HG02852 (cell line): ENCODE measurements at regions not wholly inside any gene's neighbourhood (a gene's known extent, or its start where the extent isn't known, plus 50 kb on each side); places are given as distances from the start of the nearest gene placed in this dataset.
"Not testable (repeated sequence)": the region's sequence is repeated elsewhere in the genome, so short reads cannot be mapped to it uniquely, and the experiment has no call there.

Experiments
- ATAC-seq: cut with Tn5 transposase; IDR thresholded peaks from one replicate; pipeline ENCODE4 v1.9.1; 2021; ENCODE audit warnings: mild to moderate bottlenecking, moderate library complexity; ENCODE audit not compliant: unreplicated experiment

- no peak for ATAC-seq
Observed at GRCh38 chr17:53765609-53766008, 57.1 kb upstream of the KIF2B start.

- ATAC-seq: no peak
Observed at GRCh38 chr17:53765129-53765528, 57.6 kb upstream of the KIF2B start.

GRCh38 chr17:53757559-53757958 lies 65.2 kb upstream of the KIF2B start:
- ATAC-seq: no peak

- not testable (repeated sequence) for ATAC-seq
Observed at GRCh38 chr17:53757116-53757515, 65.6 kb upstream of the KIF2B start.

- ATAC-seq: no peak
Observed at GRCh38 chr17:53749178-53749577, 73.5 kb upstream of the KIF2B start.

GRCh38 chr17:53748159-53748820 lies 74.4 kb upstream of the KIF2B start:
- not testable (repeated sequence) for ATAC-seq

- no peak for ATAC-seq
Observed at GRCh38 chr17:53740312-53740711, 82.4 kb upstream of the KIF2B start.

GRCh38 chr17:53736516-53737240 lies 86.0 kb upstream of the KIF2B start:
- no peak for ATAC-seq

- ATAC-seq: no peak
Observed at GRCh38 chr17:53724726-53725125, 98.0 kb upstream of the KIF2B start.

GRCh38 chr17:53722407-53722806 lies 100.3 kb upstream of the KIF2B start:
- ATAC-seq: no peak

- no peak for ATAC-seq
Observed at GRCh38 chr17:53721101-53721500, 101.6 kb upstream of the KIF2B start.

GRCh38 chr17:53719229-53719628 lies 103.5 kb upstream of the KIF2B start:
- ATAC-seq: no peak

- no peak for ATAC-seq
Observed at GRCh38 chr17:53707566-53707965, 115.2 kb upstream of the KIF2B start.

- no peak for ATAC-seq
Observed at GRCh38 chr17:53696286-53696685, 126.4 kb upstream of the KIF2B start.

- no peak for ATAC-seq
Observed at GRCh38 chr17:53687324-53687723, 135.4 kb upstream of the KIF2B start.

- no peak for ATAC-seq
Observed at GRCh38 chr17:53680745-53681144, 142.0 kb upstream of the KIF2B start.

GRCh38 chr17:53668854-53669253 lies 153.9 kb upstream of the KIF2B start:
- ATAC-seq: no peak

- ATAC-seq: no peak
Observed at GRCh38 chr17:53662608-53663007, 160.1 kb upstream of the KIF2B start.

GRCh38 chr17:53659181-53659580 lies 163.5 kb upstream of the KIF2B start:
- ATAC-seq: no peak

GRCh38 chr17:53655591-53655990 lies 167.1 kb upstream of the KIF2B start:
- ATAC-seq: no peak

GRCh38 chr17:53649201-53649600 lies 173.5 kb upstream of the KIF2B start:
- no peak for ATAC-seq

GRCh38 chr17:53646835-53647234 lies 175.9 kb upstream of the KIF2B start:
- ATAC-seq: no peak

- no peak for ATAC-seq
Observed at GRCh38 chr17:53640808-53641207, 181.9 kb upstream of the KIF2B start.
